ENCODE measurements at regions not wholly inside any gene's neighbourhood (a gene's known extent, or its start where the extent isn't known, plus 50 kb on each side); places are given as distances from the start of the nearest gene placed in this dataset.

DNA sequence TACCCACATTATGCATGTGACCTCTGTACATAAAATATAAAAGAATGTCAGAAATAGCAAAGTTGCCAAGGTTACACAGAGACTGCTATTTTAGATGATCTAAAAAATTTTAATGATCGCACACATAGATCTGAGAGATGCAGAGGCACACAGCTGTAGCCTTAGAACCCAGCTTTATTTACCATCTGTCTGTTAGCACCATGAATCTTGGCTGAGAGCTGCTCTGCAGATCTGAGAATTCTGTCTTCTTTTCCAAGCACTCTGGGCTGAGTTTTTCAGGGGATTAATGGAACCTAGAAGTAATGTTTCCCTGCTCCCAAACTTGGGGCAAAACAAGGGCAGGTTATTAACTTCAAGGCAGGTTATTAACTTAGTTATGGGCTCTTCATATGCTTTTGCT is 248.7 kb upstream of the JAG1 start:
- no peak for DNase-seq (ENCODE audit: low read depth)
- no peak overlapping the region for H3K4me3 ChIP-seq (ENCODE audit: low read depth, low read length)
- TF ChIP-seq, protein P1, sequence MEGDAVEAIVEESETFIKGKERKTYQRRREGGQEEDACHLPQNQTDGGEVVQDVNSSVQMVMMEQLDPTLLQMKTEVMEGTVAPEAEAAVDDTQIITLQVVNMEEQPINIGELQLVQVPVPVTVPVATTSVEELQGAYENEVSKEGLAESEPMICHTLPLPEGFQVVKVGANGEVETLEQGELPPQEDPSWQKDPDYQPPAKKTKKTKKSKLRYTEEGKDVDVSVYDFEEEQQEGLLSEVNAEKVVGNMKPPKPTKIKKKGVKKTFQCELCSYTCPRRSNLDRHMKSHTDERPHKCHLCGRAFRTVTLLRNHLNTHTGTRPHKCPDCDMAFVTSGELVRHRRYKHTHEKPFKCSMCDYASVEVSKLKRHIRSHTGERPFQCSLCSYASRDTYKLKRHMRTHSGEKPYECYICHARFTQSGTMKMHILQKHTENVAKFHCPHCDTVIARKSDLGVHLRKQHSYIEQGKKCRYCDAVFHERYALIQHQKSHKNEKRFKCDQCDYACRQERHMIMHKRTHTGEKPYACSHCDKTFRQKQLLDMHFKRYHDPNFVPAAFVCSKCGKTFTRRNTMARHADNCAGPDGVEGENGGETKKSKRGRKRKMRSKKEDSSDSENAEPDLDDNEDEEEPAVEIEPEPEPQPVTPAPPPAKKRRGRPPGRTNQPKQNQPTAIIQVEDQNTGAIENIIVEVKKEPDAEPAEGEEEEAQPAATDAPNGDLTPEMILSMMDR (conservative IDR thresholded peaks at IDR 0.05; ENCODE audit: low read depth, low read length) = no peak

DNA sequence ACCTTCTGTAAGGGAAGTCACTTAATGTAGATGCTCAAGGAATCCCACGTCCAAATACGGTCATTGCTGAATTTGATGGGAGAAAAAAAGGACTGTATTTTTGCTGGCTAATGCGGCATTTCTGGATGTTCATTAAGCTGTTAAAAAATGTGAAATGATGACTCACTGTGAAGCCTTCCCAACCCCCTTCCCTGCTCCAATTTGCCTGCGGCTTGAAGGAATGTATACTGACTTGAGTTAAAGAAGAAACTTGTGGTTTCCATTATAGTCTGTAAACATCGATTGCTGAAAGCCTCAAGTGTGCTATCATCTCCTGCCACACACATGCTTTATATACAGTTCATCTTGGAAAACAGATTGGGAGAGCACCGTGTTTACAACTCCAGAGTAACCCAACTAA is 249.1 kb upstream of the JAG1 start:
- DNase-seq (ENCODE audit: low read depth) = no peak
- no peak overlapping the region for H3K4me3 ChIP-seq (ENCODE audit: low read depth, low read length)
- TF ChIP-seq, protein P1 (conservative IDR thresholded peaks at IDR 0.05; ENCODE audit: low read depth, low read length) = no peak

GRCh38 chr20:10924644-10925201 is 250.9 kb upstream of the JAG1 start:
- H3K4me3 ChIP-seq (ENCODE audit: low read depth, low read length) = no peak overlapping the region
- TF ChIP-seq, protein P1 (conservative IDR thresholded peaks at IDR 0.05; ENCODE audit: low read depth, low read length) = no peak
- DNase-seq (ENCODE audit: low read depth) = peak; percentile 82

DNA sequence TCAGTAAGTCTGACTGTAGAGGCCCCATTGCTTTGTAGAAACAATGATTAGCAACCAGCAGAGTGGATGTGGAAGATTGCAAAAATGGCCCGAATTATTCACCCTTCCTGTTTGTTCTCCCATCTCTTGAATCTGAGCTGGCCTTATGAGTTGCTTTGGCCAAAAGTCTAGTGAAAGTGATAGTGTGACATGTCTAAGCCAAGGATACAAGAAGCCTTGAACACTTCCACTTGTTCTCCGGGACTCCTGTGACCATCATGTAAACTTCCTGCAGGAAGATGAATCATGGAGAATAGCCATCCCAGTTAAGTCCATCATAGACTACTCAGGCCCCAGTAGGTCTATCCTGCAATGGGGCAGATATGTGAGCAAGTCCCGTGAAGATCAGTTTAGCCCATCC is 252.0 kb upstream of the JAG1 start:
- no peak overlapping the region for H3K4me3 ChIP-seq (ENCODE audit: low read depth, low read length)
- no peak for DNase-seq (ENCODE audit: low read depth)
- TF ChIP-seq, protein P1 (conservative IDR thresholded peaks at IDR 0.05; ENCODE audit: low read depth, low read length) = no peak

GRCh38 chr20:10927011-10927583 is 253.3 kb upstream of the JAG1 start:
- TF ChIP-seq, protein P1 (conservative IDR thresholded peaks at IDR 0.05; ENCODE audit: low read depth, low read length) = no peak
- no peak overlapping the region for H3K4me3 ChIP-seq (ENCODE audit: low read depth, low read length)
- DNase-seq (ENCODE audit: low read depth) = no peak

GRCh38 chr20:10927936-10928840 is 254.4 kb upstream of the JAG1 start:
- no peak for DNase-seq (ENCODE audit: low read depth)
- TF ChIP-seq, protein P1 (conservative IDR thresholded peaks at IDR 0.05; ENCODE audit: low read depth, low read length) = no peak
- H3K4me3 ChIP-seq (ENCODE audit: low read depth, low read length) = no peak overlapping the region
